NCI-H748 (cell line): ENCODE measurements at regions not wholly inside any gene's neighbourhood (a gene's known extent, or its start where the extent isn't known, plus 50 kb on each side); places are given as distances from the start of the nearest gene placed in this dataset.

Source experiments
- DNase-seq: peaks from one replicate; lab custom pipeline; 2025; ENCODE audit not compliant: unreplicated experiment; lab: John Stamatoyannopoulos, UW

GRCh38 chr4:138894011-138894410 lies 121.6 kb upstream of the NOCT start:
- DNase-seq: no peak

GRCh38 chr4:138892483-138893407 lies 122.8 kb upstream of the NOCT start:
- no peak for DNase-seq

GRCh38 chr4:138891631-138892031 lies 124.0 kb upstream of the NOCT start:
- peak; percentile 91 for DNase-seq

GRCh38 chr4:138890891-138891570 lies 124.5 kb upstream of the NOCT start:
- peak; percentile 95 for DNase-seq

- DNase-seq: no peak
Observed at GRCh38 chr4:138889216-138889615, 126.4 kb upstream of the NOCT start.

GRCh38 chr4:138887741-138888140 lies 127.8 kb upstream of the NOCT start:
- DNase-seq: no peak

GRCh38 chr4:138887341-138887740 lies 128.2 kb upstream of the NOCT start:
- DNase-seq: no peak

- no peak for DNase-seq
Observed at GRCh38 chr4:138879757-138880156, 135.8 kb upstream of the NOCT start.

- no peak for DNase-seq
Observed at GRCh38 chr4:138875891-138876608, 139.5 kb upstream of the NOCT start.

GRCh38 chr4:138871555-138871875 lies 144.1 kb upstream of the NOCT start:
- no peak for DNase-seq

- DNase-seq: peak; percentile 85
Observed at GRCh38 chr4:138870737-138871554, 144.6 kb upstream of the NOCT start.

GRCh38 chr4:138869631-138870030 lies 145.9 kb upstream of the NOCT start:
- DNase-seq: no peak

GRCh38 chr4:138869165-138869564 lies 146.4 kb upstream of the NOCT start:
- DNase-seq: no peak

GRCh38 chr4:138868562-138868961 lies 147.0 kb upstream of the NOCT start:
- no peak for DNase-seq

- DNase-seq: no peak
Observed at GRCh38 chr4:138867404-138867803, 148.2 kb upstream of the NOCT start.

GRCh38 chr4:138866314-138866713 lies 149.3 kb upstream of the NOCT start:
- no peak for DNase-seq

GRCh38 chr4:138865765-138866164 lies 149.8 kb upstream of the NOCT start:
- DNase-seq: no peak

- DNase-seq: no peak
Observed at GRCh38 chr4:138864961-138865720, 150.4 kb upstream of the NOCT start.

- no peak for DNase-seq
Observed at GRCh38 chr4:138863160-138863559, 152.4 kb upstream of the NOCT start.

GRCh38 chr4:138861135-138861534 lies 154.4 kb upstream of the NOCT start:
- DNase-seq: no peak
